Activated CD8-positive, alpha-beta memory T cell treated with anti-CD3 and anti-CD28 coated beads, Interleukin-2, amount 50 U/mL, for 4 hours (primary cell): ENCODE measurements at regions not wholly inside any gene's neighbourhood (a gene's known extent, or its start where the extent isn't known, plus 50 kb on each side); places are given as distances from the start of the nearest gene placed in this dataset.
A peak's percentile ranks its signal among the peaks of the same experiment; 100 is the strongest.

Experiments
- DNase-seq: peaks from one replicate; pipeline ENCODE4 v3.0.0-alpha.2; 2020

DNA sequence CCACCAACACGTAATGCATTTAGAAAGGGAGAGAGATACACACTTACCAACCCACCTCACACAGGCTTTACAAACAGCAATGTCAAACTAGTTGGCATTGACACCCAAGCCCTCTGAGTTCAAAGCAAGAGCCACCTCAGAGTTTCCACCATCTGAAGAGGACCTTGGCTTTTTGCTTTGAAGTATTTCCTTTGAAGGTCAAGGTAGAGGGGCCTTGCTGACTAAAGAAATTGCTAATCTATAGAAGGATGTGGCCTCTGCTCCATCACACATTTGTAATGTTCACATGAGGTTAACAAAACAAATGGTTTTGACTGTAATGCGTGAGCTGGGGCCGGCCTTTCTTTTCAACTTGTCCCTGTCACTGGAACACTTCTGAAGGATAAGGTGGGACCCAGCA is 117.7 kb downstream of the POLR2M start:
- DNase-seq, result no peak

- no peak for DNase-seq
Observed at GRCh38 chr15:57827021-57827420, 120.5 kb downstream of the POLR2M start.

GRCh38 chr15:57827971-57828370 is 121.5 kb downstream of the POLR2M start:
- no peak for DNase-seq

- no peak for DNase-seq
Observed at GRCh38 chr15:57832183-57832582, 125.7 kb downstream of the POLR2M start.

DNA sequence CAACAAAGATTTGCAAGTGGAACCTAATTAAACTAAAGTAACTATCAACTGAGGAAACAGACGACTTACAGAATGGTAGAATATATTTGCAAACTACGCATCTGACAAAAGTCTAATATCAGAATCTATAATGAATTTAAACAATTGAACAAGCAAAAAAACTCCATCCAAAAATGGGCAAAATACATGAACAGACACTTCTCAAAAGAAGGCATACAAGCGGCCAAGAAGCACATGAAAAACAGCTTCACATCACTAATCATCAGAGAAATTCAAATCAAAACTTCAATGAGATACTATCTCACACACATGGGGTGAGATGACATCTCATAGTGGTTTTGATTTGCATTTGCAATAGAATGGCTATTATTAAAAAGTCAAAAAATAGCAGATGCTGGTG is 128.6 kb downstream of the POLR2M start:
- DNase-seq, result no peak

DNA sequence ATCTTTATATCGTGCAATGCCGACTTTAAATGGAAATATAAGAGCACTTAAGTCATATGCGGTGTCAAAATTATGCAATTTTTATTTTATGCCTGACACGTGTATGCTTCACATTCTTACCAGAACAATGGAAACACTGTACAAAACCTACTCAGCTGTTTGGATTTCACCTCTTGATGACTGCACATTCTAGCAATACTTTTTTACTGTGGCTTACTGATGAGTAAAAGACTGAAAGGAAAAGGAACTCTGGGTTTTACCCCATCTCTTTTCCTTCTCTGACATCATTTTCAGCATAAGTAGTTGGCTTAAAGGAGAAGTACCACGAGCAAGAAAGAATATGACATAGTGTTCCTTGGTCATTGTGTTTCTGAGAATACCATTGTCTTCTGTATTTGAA is 142.8 kb downstream of the POLR2M start:
- DNase-seq, result no peak

- no peak for DNase-seq
Observed at GRCh38 chr15:57854531-57854930, 148.0 kb downstream of the POLR2M start.

- DNase-seq, result no peak
Observed at GRCh38 chr15:57857871-57858270, 151.4 kb downstream of the POLR2M start.

DNA sequence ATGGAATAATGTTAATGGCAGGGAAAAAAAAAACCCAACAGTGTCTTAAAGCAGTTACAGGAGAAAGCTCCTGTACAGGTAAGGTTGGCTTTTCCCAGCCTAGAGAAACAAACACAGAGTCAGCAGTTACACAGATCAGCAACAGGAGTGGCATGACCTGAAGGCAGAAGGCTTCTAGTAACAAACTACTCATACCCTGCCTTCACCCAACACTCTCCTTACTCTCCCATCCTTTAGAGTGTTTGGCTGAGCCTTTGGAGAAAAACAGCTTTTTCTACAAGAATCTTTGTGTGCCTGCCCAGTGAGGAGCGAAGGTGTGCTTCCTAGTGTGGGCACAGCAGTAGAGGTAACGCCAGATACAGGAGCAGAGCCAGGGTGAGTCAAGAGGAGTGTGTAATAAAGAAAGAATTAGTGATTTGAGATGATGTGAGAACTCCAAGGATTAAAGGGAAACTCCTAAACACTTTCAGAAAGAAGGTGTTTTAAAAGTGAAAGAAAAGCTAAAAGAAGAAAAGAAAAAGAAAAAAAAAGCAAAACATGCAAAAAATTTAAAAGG is 152.7 kb downstream of the POLR2M start:
- no peak for DNase-seq

DNA sequence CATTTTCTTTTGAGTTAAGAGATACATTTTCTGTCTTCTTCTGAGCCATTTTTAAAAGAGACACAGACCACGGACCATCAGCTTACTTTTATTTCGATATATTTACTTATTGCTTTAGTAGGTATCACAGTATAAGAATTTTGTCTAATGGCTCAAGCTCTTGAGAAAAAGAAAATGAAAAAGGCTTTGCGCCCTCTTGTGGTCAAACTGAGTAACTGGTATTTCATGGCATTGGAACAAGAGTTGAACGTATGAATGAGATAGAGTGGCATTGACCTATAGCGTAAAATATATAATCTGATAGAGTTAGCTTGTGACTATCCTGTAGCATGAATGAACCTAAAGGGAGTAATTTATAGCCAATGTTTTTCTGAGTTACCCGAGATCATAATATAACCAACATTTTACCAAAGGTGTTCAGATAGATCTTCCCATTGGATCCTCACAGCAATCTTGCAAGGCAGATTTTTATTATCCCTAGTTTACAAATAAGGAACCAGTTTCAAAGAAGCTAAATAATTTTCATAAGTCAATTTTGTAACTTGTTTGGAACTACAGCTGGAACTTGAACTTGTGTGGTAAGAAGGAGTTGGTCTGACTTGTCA is 154.6 kb downstream of the POLR2M start:
- DNase-seq, result no peak

GRCh38 chr15:57861815-57862586 is 155.5 kb downstream of the POLR2M start:
- no peak for DNase-seq

- DNase-seq, result no peak
Observed at GRCh38 chr15:57862761-57863160, 156.2 kb downstream of the POLR2M start.

GRCh38 chr15:57865294-57865693 is 158.8 kb downstream of the POLR2M start:
- no peak for DNase-seq

GRCh38 chr15:57866149-57866736 is 159.7 kb downstream of the POLR2M start:
- peak; percentile 34 for DNase-seq

DNA sequence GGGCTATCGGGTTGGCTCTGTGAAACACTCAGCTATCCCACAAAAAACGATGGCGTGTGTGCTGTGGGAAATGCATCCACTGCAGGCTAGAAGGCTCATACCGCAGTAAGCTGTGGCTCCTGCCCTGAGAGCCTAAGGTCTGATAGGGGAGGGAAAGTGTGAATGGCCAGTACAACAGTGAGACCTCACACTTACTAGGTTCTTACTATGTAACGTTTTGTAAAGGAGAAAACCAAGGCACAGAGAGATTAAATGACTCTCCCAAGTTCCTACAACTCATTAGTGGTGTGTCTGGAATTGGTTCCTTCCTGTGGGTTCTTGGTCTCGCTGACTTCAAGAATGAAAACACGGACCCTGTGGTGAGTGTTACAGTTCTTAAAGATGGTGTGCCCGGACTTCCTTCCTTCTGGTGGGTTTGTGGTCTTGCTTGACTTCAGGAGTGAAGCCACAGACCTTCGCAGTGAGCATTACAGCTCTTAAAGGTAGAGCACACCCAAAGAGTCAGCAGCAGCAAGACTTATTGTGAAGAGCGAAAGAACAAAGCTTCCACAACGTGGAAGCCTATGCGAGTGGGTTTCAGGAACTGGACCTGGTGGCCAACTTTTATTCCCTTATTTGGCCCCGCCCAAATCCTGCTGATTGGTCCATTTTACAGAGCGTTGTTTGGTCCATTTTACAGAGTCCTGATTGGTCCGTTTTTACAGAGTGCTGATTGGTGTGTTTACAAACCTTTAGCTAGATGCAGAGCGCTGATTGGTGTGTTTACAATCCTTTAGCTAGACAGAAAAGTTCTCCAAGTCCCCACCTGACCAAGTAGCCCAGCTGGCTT is 161.7 kb downstream of the POLR2M start:
- no peak for DNase-seq

GRCh38 chr15:57870667-57871066 is 164.2 kb downstream of the POLR2M start:
- no peak for DNase-seq

DNA sequence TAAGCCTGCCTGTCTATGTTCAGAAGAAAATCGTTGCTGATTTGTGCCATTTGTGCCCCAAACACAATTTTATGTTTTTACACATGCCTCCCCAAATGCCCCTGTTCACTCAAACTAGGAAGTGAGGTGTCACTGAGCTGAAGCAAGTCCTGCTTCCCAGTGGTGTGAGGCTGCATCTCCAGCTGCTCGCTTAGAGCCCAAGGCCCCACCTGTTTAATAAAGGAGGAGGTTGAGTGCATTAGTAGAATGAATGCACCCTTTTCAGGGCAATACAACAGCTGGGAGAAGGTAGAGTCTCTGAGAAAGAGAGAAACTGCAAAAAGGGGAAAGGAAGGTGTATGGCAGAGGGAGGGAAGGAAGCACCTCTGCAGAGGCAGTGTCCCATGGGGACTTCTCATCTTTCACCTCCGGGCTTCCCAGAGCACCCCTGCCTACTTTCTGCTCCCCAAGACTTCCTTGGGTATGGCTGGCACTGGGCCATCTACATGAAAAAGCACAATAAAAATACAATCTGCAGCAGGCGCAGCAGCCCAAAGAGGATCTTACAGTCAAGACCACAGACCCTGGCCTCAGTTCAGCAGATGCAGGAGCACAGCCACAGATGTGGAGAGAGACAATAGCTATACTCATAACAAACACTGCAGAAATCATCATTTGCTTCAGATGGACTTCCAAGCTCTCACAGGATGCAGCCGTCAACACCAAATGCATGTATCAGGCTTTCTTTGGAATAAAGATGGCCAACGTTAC is 165.9 kb downstream of the POLR2M start:
- no peak for DNase-seq

- no peak for DNase-seq
Observed at GRCh38 chr15:57873564-57874209, 167.2 kb downstream of the POLR2M start.

- no peak for DNase-seq
Observed at GRCh38 chr15:57875347-57875746, 168.8 kb downstream of the POLR2M start.

DNA sequence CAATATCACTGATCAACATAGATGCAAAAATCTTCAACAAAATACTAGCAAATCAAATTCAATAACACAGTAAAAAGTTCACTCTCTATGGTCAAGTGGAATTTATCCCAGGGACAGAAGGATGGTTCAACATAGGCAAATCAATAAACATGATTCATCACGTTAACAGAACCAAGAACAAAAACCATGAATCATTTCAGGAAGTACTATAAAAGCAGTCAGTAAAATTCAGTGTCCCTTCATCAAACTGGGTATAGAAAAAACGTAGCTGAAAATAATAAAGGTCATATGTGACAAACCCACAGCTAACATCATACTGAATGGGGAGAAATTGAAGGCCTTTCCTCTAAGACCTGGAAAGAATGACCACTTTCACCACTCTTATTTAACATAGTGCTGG is 172.1 kb downstream of the POLR2M start:
- DNase-seq, result no peak

DNA sequence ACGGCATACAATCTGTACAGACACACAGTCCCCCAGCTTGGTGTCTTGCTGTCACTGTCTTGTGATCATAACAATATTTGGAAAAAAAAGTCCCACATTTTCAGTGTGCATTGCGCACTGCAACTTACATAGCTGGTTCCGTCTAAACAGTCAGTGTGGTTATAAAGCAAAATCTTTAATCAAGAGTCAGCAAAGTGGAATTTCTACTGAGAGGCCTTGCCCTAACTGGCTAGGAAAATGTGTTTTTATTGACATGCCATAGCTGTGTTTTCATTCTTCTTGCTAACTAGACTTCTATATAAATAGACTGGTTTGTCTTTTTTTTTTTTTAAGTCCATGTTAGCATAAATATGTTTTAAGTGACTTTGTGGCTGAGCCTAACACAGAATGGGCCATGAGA is 174.8 kb downstream of the POLR2M start:
- DNase-seq, result no peak

DNA sequence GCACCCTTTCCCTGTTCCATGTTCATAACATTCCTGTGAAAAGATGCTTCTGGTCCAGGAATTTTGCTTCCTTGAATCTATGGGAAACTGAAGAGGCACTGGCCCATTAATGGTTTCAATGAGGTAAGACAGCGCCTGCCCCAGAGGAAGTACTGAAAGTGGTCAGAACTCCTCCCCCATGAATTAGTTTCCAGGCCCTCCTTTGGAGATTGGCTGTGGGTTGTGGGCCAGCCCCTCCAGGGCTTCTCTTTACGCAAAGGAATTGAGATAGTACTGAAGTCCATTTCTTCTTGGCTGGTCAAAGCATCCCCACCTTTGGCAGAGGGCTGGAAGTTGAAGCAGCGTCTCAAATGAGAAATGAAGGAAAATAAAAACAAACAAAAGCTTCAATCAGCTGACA is 175.5 kb downstream of the POLR2M start:
- DNase-seq, result no peak
